ENCODE measurements at regions not wholly inside any gene's neighbourhood (a gene's known extent, or its start where the extent isn't known, plus 50 kb on each side); places are given as distances from the start of the nearest gene placed in this dataset.

GRCh38 chr2:188645986-188646385 lies 328.2 kb upstream of the COL3A1 start:
- DNase-seq (no peak), ATAC-seq (no peak)
- no peaks in the 10 kb centered on the region for H3K27me3 ChIP-seq
- 40 to 49% (median 44%) methylated on average over 2 of the region's 2 CpGs for WGBS, 4 donors
- H3K4me3 ChIP-seq: no peak overlapping the region
- no peak overlapping the region for H3K27ac ChIP-seq
- intact Hi-C loops (cut with DNase I): no loop called here
- H3K4me1 ChIP-seq: no peaks in the 10 kb centered on the region
- TF ChIP-seq POLR2A (IDR thresholded peaks at IDR 0.05): no peak
- no peak for TF ChIP-seq CTCF (IDR thresholded peaks at IDR 0.05)
- H3K9me3 ChIP-seq: peaks cover 0 to 24% (median 2%) of the 10 kb centered on the region in 12 donors
- no peaks in the 10 kb centered on the region for H3K36me3 ChIP-seq

DNA sequence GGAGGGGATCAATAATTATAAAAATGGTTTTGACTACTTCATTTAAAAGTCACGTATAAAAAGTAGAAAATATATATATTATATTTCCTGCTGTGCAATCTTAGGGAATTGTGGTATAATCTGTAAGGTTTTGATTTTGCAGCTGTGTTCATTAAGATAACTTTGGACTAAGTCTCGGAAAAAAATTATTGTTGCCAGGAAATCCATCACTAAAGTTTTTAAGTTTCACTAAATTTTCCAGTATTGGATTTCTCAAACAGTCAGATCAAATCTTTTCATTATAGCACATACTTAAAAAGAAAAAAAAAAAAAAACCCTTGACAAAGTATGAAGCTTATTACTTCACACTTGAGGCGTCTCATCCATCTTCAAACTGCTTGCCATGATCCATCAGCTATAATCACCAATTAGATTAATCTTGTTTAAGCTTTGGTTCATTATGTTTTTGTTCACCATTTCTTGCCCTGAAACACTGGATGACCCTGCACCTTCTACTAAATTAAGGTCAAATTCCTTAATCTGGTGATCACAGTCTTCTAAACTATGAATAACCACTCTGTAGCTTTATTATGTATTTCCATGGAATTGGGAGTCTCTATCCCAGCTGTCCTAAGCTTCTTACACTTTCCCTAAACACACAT lies 326.6 kb upstream of the COL3A1 start:
- no peak overlapping the region for H3K4me3 ChIP-seq
- intact Hi-C loops (cut with DNase I): no loop called here
- peak overlapping the region in 2 of 12 donors; percentile 17 to 28 for H3K27ac ChIP-seq
- no peaks in the 10 kb centered on the region for H3K36me3 ChIP-seq
- TF ChIP-seq CTCF (IDR thresholded peaks at IDR 0.05): no peak
- TF ChIP-seq POLR2A (IDR thresholded peaks at IDR 0.05): no peak
- WGBS, 4 donors: 78 to 88% (median 80%) methylated on average over 3 of the region's 3 CpGs
- H3K27me3 ChIP-seq: no peaks in the 10 kb centered on the region
- DNase-seq: no peak
- peaks cover 0 to 23% (median 2%) of the 10 kb centered on the region in 12 donors for H3K9me3 ChIP-seq
- H3K4me1 ChIP-seq: no peaks in the 10 kb centered on the region
- no peak for ATAC-seq

- Histone ChIP-seq H3K4me1 (no peaks in the 10 kb centered on the region), H3K9me3 (no peaks in the 10 kb centered on the region), H3K36me3 (no peaks in the 10 kb centered on the region), H3K4me3 (no peak overlapping the region), H3K27me3 (no peaks in the 10 kb centered on the region), H3K27ac (no peak overlapping the region)
- ATAC-seq (no peak), DNase-seq (no peak)
- no peak for TF ChIP-seq CTCF (IDR thresholded peaks at IDR 0.05)
- TF ChIP-seq POLR2A (IDR thresholded peaks at IDR 0.05): no peak
- intact Hi-C loops (cut with DNase I): no loop called here
- 79 to 92% (median 90%) methylated on average over 1 of the region's 1 CpG for WGBS, 4 donors
These were observed 314.3 kb upstream of the COL3A1 start for GRCh38 chr2:188659656-188660406.

- DNase-seq: no peak
- 75 to 87% (median 84%) methylated on average over 2 of the region's 2 CpGs for WGBS, 4 donors
- no peaks in the 10 kb centered on the region for H3K9me3 ChIP-seq
- no peaks in the 10 kb centered on the region for H3K27me3 ChIP-seq
- no peak for ATAC-seq
- TF ChIP-seq POLR2A (IDR thresholded peaks at IDR 0.05) (no peak), CTCF (IDR thresholded peaks at IDR 0.05) (no peak)
- no peak overlapping the region for H3K27ac ChIP-seq
- H3K4me3 ChIP-seq: no peak overlapping the region
- H3K36me3 ChIP-seq: no peaks in the 10 kb centered on the region
- intact Hi-C loops (cut with DNase I): no loop called here
- no peaks in the 10 kb centered on the region for H3K4me1 ChIP-seq
These were observed 310.9 kb upstream of the COL3A1 start for GRCh38 chr2:188663301-188663700.

All from heart left ventricle (tissue), 16 donors.